H1 (cell line): ENCODE measurements at regions not wholly inside any gene's neighbourhood (a gene's known extent, or its start where the extent isn't known, plus 50 kb on each side); places are given as distances from the start of the nearest gene placed in this dataset.

ENCODE experiments used
- CTCF ChIA-PET: fragments of 300-600 bp; sonication (Branson Sonifier 250); formaldehyde crosslinking; loops from one replicate; lab custom pipeline; 2021; ENCODE audit not compliant: partially characterized antibody; lab: Charles Lee
- POLR2A ChIA-PET: fragments of 300-600 bp; sonication (Branson Sonifier 250); formaldehyde crosslinking; loops from one replicate; lab custom pipeline; 2021; ENCODE audit warnings: inconsistent platforms; ENCODE audit not compliant: partially characterized antibody; lab: Charles Lee
- DNase-seq, 2 experiments: peaks; one replicate each; pipeline versions ENCODE4 v3.0.0 to v3.0.0-alpha.2; 2010 to 2022; ENCODE audit warnings: low spot score in 2 of 2, low read depth in 1 of 2, mixed read lengths in 1 of 2
- FAIRE-seq: peaks from 2 replicates; lab custom pipeline; 2011; peaks lifted over from hg19 to GRCh38; lab: Jason Lieb, UNC
- H2AFZ ChIP-seq: 2 replicates; pipeline ENCODE4 v1.8.1; 2012; ENCODE audit warnings: low read length, inconsistent platforms
- H2AK5ac ChIP-seq: 2 replicates; pipeline ENCODE4 v1.6.1; 2013; ENCODE audit warnings: low read depth, low read length
- H2BK120ac ChIP-seq: replicated peaks from 2 replicates; pipeline ENCODE3; 2013; ENCODE audit warnings: low read depth, low read length, inconsistent platforms
- H2BK12ac ChIP-seq: 2 replicates; pipeline ENCODE4 v1.6.1; 2013; ENCODE audit warnings: low read depth, low read length
- H2BK15ac ChIP-seq: 2 replicates; pipeline ENCODE4 v1.6.1; 2013; ENCODE audit warnings: low read length
- H2BK20ac ChIP-seq: 2 replicates; pipeline ENCODE4 v1.6.1; 2013; ENCODE audit warnings: low read length
- H2BK5ac ChIP-seq: 2 replicates; pipeline ENCODE4 v1.6.1; 2013; ENCODE audit warnings: low read depth, low read length
- H3K14ac ChIP-seq: 2 replicates; pipeline ENCODE4 v1.6.1; 2013; ENCODE audit warnings: inconsistent platforms; ENCODE audit not compliant: insufficient read length
- H3K18ac ChIP-seq: 2 replicates; pipeline ENCODE4 v1.6.1; 2013; ENCODE audit warnings: low read length; ENCODE audit errors: extremely low read depth
- H3K23ac ChIP-seq: 2 replicates; pipeline ENCODE4 v1.6.1; 2013; ENCODE audit warnings: inconsistent platforms; ENCODE audit not compliant: insufficient read length
- H3K23me2 ChIP-seq: 2 replicates; pipeline ENCODE4 v1.6.1; 2013; ENCODE audit warnings: low read depth, low read length
- H3K27ac ChIP-seq: 2 replicates; pipeline ENCODE4 v1.6.1; 2011; ENCODE audit warnings: low read depth, low read length, inconsistent platforms
- H3K27me3 ChIP-seq, 4 experiments: replicated peaks in 1 of 4; 1 replicate in 1 of 4; 2 replicates in 3 of 4; pipeline versions ENCODE4 v1.6.1 to v1.8.1; 2011 to 2013; ENCODE audit warnings: low read length in 3 of 4, mild to moderate bottlenecking in 3 of 4, inconsistent platforms in 2 of 4, mixed read lengths in 2 of 4, moderate library complexity in 1 of 4; ENCODE audit not compliant: control insufficient read depth in 3 of 4, insufficient read depth in 3 of 4; ENCODE audit errors: extremely low read depth in 1 of 4
- H3K36me3 ChIP-seq, 4 experiments: 2 replicates each; pipeline versions ENCODE4 v1.6.1 to v1.8.1; 2011 to 2013; ENCODE audit warnings: mild to moderate bottlenecking in 4 of 4, low read length in 3 of 4, moderate library complexity in 2 of 4, control low read depth in 1 of 4, inconsistent platforms in 1 of 4; ENCODE audit not compliant: insufficient read depth in 4 of 4, control insufficient read depth in 2 of 4
- H3K4ac ChIP-seq: replicated peaks from 2 replicates; pipeline ENCODE3; 2013; ENCODE audit warnings: low read length, low read depth, mixed read lengths, inconsistent platforms; ENCODE audit not compliant: insufficient read length
- H3K4me1 ChIP-seq, 4 experiments: replicated peaks in 1 of 4; 1 replicate in 1 of 4; 2 replicates in 3 of 4; pipeline versions ENCODE4 v1.6.1 to v1.8.1; 2011 to 2013; ENCODE audit warnings: low read length in 3 of 4, inconsistent platforms in 2 of 4, mixed read lengths in 1 of 4; ENCODE audit not compliant: insufficient read depth in 4 of 4, control insufficient read depth in 3 of 4
- H3K4me2 ChIP-seq, 2 experiments: 2 replicates each; pipeline versions ENCODE4 v1.6.1 to v1.8.1; 2011 to 2013; ENCODE audit warnings: low read depth in 2 of 2, low read length in 2 of 2, control low read depth in 1 of 2, inconsistent platforms in 1 of 2, mild to moderate bottlenecking in 1 of 2; ENCODE audit not compliant: insufficient read depth in 1 of 2
- H3K4me3 ChIP-seq, 4 experiments: fragments of 200-600, 300-600 bp in 1 of 4; sonication (generic), shearing (Covaris generic), sonication (Bioruptor Twin) in 1 of 4; 2 replicates each; pipeline versions ENCODE4 v1.5.1 to v1.8.1; 2011 to 2016; ENCODE audit warnings: low read length in 4 of 4, low read depth in 3 of 4, control low read depth in 2 of 4, inconsistent platforms in 2 of 4, mild to moderate bottlenecking in 2 of 4, mixed read lengths in 1 of 4, moderate library complexity in 1 of 4; ENCODE audit not compliant: insufficient read depth in 2 of 4; ENCODE audit errors: extremely low read depth in 1 of 4
- H3K56ac ChIP-seq: replicated peaks from 2 replicates; pipeline ENCODE3; 2013; ENCODE audit warnings: low read depth, mild to moderate bottlenecking, mixed read lengths, low read length, inconsistent platforms; ENCODE audit not compliant: insufficient read length
- H3K79me1 ChIP-seq: 2 replicates; pipeline ENCODE4 v1.6.1; 2013; ENCODE audit warnings: low read depth, low read length, control low read depth
- H3K79me2 ChIP-seq, 2 experiments: 2 replicates each; pipeline versions ENCODE4 v1.6.1 to v1.8.1; 2012 to 2013; ENCODE audit warnings: low read length in 2 of 2, mild to moderate bottlenecking in 2 of 2, inconsistent platforms in 1 of 2; ENCODE audit not compliant: insufficient read depth in 2 of 2, control insufficient read depth in 1 of 2
- H3K9ac ChIP-seq, 4 experiments: replicated peaks in 1 of 4; 1 replicate in 1 of 4; 2 replicates in 3 of 4; pipeline versions ENCODE4 v1.6.1 to v1.8.1; 2011 to 2013; ENCODE audit warnings: low read depth in 3 of 4, low read length in 3 of 4, control low read depth in 2 of 4, mild to moderate bottlenecking in 2 of 4, moderate library complexity in 2 of 4, inconsistent platforms in 1 of 4; ENCODE audit errors: extremely low read depth in 1 of 4
- H3K9me3 ChIP-seq, 2 experiments: 2 replicates each; pipeline versions ENCODE4 v1.6.1 to v1.8.1; 2012 to 2013; ENCODE audit warnings: mild to moderate bottlenecking in 2 of 2, moderate library complexity in 2 of 2, control low read depth in 1 of 2, inconsistent platforms in 1 of 2, low read depth in 1 of 2, low read length in 1 of 2, mixed read lengths in 1 of 2; ENCODE audit not compliant: insufficient read depth in 2 of 2
- H4K20me1 ChIP-seq, 2 experiments: replicated peaks in 1 of 2; 2 replicates each; pipeline versions ENCODE3 to v1.8.1; 2011 to 2013; ENCODE audit warnings: inconsistent platforms in 2 of 2, low read length in 2 of 2, mild to moderate bottlenecking in 1 of 2; ENCODE audit not compliant: insufficient read depth in 2 of 2, control insufficient read depth in 1 of 2
- H4K5ac ChIP-seq: 2 replicates; pipeline ENCODE4 v1.6.1; 2013; ENCODE audit warnings: low read length, low read depth, mixed read lengths, inconsistent platforms; ENCODE audit not compliant: insufficient read length
- H4K8ac ChIP-seq: 2 replicates; pipeline ENCODE4 v1.8.0; 2013; ENCODE audit warnings: mild to moderate bottlenecking, moderate library complexity, low read length, inconsistent platforms; ENCODE audit not compliant: insufficient read depth; ENCODE audit errors: extremely low read depth
- H4K91ac ChIP-seq: replicated peaks from 2 replicates; pipeline ENCODE3; 2013; ENCODE audit warnings: low read length, mixed read lengths, inconsistent platforms; ENCODE audit not compliant: insufficient read length
- KDM4A ChIP-seq: IDR thresholded peaks from one replicate; pipeline ENCODE4 v1.7.1; 2012; ENCODE audit warnings: low read depth, mild to moderate bottlenecking, moderate library complexity, low read length, inconsistent platforms; ENCODE audit not compliant: severe bottlenecking
- WGBS, 2 experiments: shearing (Covaris generic) in 1 of 2; methylation state at CpG; one replicate each; pipeline versions ENCODE4 v1.1.6 to v1.1.7; 2013 to 2015; ENCODE audit warnings: low lambda C conversion rate in 2 of 2, mixed read lengths in 2 of 2, inconsistent platforms in 1 of 2, low coverage in 1 of 2, missing lambda C conversion rate in 1 of 2; ENCODE audit not compliant: insufficient replicate concordance in 2 of 2, insufficient coverage in 1 of 2, insufficient read length in 1 of 2; ENCODE audit errors: extremely low coverage in 1 of 2, missing lambda C conversion rate in 1 of 2; 5-methylcytosine and 5-hydroxymethylcytosine counted together

DNA sequence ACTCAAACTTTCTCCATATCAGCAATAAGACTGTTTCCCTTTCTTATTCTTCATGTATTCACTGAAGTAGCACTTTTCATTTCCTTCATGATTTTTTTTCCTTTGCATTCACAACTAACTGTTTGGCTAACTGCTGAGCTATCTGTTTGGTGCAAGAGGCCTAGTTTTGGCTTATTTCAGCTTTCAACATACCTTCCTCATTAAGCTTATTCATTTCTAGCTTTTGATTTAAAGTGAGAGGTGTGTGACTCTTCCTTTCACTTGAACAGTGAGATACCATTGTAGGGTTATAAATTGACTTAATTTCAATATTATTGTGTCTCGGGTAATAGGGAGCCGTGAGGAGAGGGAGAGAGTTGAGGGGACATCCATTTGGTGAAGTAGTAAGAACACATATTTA, 262.0 kb upstream of the PREP start:
- no peak for FAIRE-seq
- 92% methylated on average over 2 of the region's 2 CpGs; no CpG with 5 or more reads in 1 of the 2 experiments for WGBS, 2 experiments
- Histone ChIP-seq H4K20me1 (no peaks in the 10 kb centered on the region), H2BK15ac (no peak overlapping the region), H2AFZ (no peak overlapping the region), H3K36me3 (no peaks in the 10 kb centered on the region), H3K4me1 (no peaks in the 10 kb centered on the region), H3K27me3 (no peaks in the 10 kb centered on the region), H3K4me2 (no peak overlapping the region), H4K91ac (no peak overlapping the region), H3K18ac (no peak overlapping the region), H3K14ac (no peak overlapping the region), H2BK12ac (no peak overlapping the region), H3K27ac (no peak overlapping the region), H3K79me2 (no peaks in the 10 kb centered on the region), H4K5ac (no peak overlapping the region), H3K4me3 (no peak overlapping the region), H3K23ac (no peak overlapping the region), H2AK5ac (no peak overlapping the region), H3K23me2 (no peaks in the 10 kb centered on the region), H3K9ac (no peak overlapping the region), H2BK120ac (no peak overlapping the region), H3K56ac (no peak overlapping the region), H4K8ac (no peak overlapping the region), H2BK5ac (no peak overlapping the region), H3K9me3 (no peaks in the 10 kb centered on the region), H3K79me1 (no peaks in the 10 kb centered on the region), H2BK20ac (no peak overlapping the region), H3K4ac (no peak overlapping the region)
- ChIA-PET POLR2A (no interaction called here), CTCF (no interaction called here)
- no peak for DNase-seq
- no peak for TF ChIP-seq KDM4A
